ENCODE measurements at regions not wholly inside any gene's neighbourhood (a gene's known extent, or its start where the extent isn't known, plus 50 kb on each side); places are given as distances from the start of the nearest gene placed in this dataset.

- no peak overlapping the region for H3K4me3 ChIP-seq (ENCODE audit: low read depth, poor library complexity, severe bottlenecking)
- TF ChIP-seq CTCF (IDR thresholded peaks at IDR 0.05), result no peak
- TF ChIP-seq POLR2A (IDR thresholded peaks at IDR 0.05), result no peak
- 16 to 21% methylated on average over 1 of the region's 1 CpG for WGBS, 2 donors
- intact Hi-C loops (cut with DNase I; ENCODE audit: low total_unique reads), result no loop called here
- no peak for DNase-seq (ENCODE audit: low spot score in 2 of 2)
Observed at GRCh38 chr11:19320827-19321226, 80.1 kb upstream of the E2F8 start.

- peak in 1 of 2 donors; percentile 35 for DNase-seq (ENCODE audit: low spot score in 2 of 2)
- intact Hi-C loops (cut with DNase I; ENCODE audit: low total_unique reads), result no loop called here
- WGBS, 2 donors, result 32 to 33% methylated on average over 7 of the region's 7 CpGs
- no peak overlapping the region for H3K4me3 ChIP-seq (ENCODE audit: low read depth, poor library complexity, severe bottlenecking)
- TF ChIP-seq POLR2A (IDR thresholded peaks at IDR 0.05) (no peak), CTCF (IDR thresholded peaks at IDR 0.05) (no peak)
Observed at GRCh38 chr11:19316434-19316833, 75.7 kb upstream of the E2F8 start.

GRCh38 chr11:19315511-19315910 lies 74.8 kb upstream of the E2F8 start:
- no peak for DNase-seq (ENCODE audit: low spot score in 2 of 2)
- intact Hi-C loops (cut with DNase I; ENCODE audit: low total_unique reads), result no loop called here
- H3K4me3 ChIP-seq (ENCODE audit: low read depth, poor library complexity, severe bottlenecking), result no peak overlapping the region
- WGBS, 2 donors, result 67 to 73% methylated on average over 2 of the region's 2 CpGs
- TF ChIP-seq CTCF (IDR thresholded peaks at IDR 0.05) (no peak), POLR2A (IDR thresholded peaks at IDR 0.05) (no peak)

- intact Hi-C loops (cut with DNase I; ENCODE audit: low total_unique reads), result no loop called here
- no peak overlapping the region for H3K4me3 ChIP-seq (ENCODE audit: low read depth, poor library complexity, severe bottlenecking)
- no peak for TF ChIP-seq CTCF (IDR thresholded peaks at IDR 0.05)
- no peak for TF ChIP-seq POLR2A (IDR thresholded peaks at IDR 0.05)
- DNase-seq (ENCODE audit: low spot score in 2 of 2), result no peak
- 45 to 67% methylated on average over 1 of the region's 1 CpG for WGBS, 2 donors
Observed at GRCh38 chr11:19313140-19313539, 72.4 kb upstream of the E2F8 start.

- 31 to 36% methylated on average over 3 of the region's 3 CpGs for WGBS, 2 donors
- TF ChIP-seq POLR2A (IDR thresholded peaks at IDR 0.05) (no peak), CTCF (IDR thresholded peaks at IDR 0.05) (peak in 1 of 3 donors; percentile 16)
- peak; percentile 53 to 92 for DNase-seq (ENCODE audit: low spot score in 2 of 2)
- intact Hi-C loops (cut with DNase I; ENCODE audit: low total_unique reads), result no loop called here
- H3K4me3 ChIP-seq (ENCODE audit: low read depth, poor library complexity, severe bottlenecking), result no peak overlapping the region
Observed at GRCh38 chr11:19311308-19312030, 70.7 kb upstream of the E2F8 start.

GRCh38 chr11:19307498-19307897 lies 66.8 kb upstream of the E2F8 start:
- TF ChIP-seq POLR2A (IDR thresholded peaks at IDR 0.05), result no peak
- TF ChIP-seq CTCF (IDR thresholded peaks at IDR 0.05), result no peak

More at GRCh38 chr11:19307498-19307897, 66.8 kb upstream of the E2F8 start:
- no peak for DNase-seq (ENCODE audit: low spot score in 2 of 2)
- H3K4me3 ChIP-seq (ENCODE audit: low read depth, poor library complexity, severe bottlenecking), result no peak overlapping the region
- intact Hi-C loops (cut with DNase I; ENCODE audit: low total_unique reads), result no loop called here
- WGBS, 2 donors, result 46 to 69% methylated on average over 6 of the region's 6 CpGs
